Liver (tissue), 8 donors: ENCODE measurements at regions not wholly inside any gene's neighbourhood (a gene's known extent, or its start where the extent isn't known, plus 50 kb on each side); places are given as distances from the start of the nearest gene placed in this dataset.

Source experiments
- DNase-seq: peaks from one replicate; pipeline ENCODE4 v3.0.0-alpha.2; 2017; ENCODE audit warnings: low spot score
- H3K27ac ChIP-seq, 2 donors: one replicate each; pipeline ENCODE4 v1.7.0; 2013; ENCODE audit warnings: inconsistent platforms in 2 of 2, low read length in 2 of 2, control low read depth in 1 of 2, low read depth in 1 of 2, mild to moderate bottlenecking in 1 of 2
- H3K27me3 ChIP-seq, 4 donors: one replicate each; pipeline versions ENCODE4 v1.6.1 to v1.7.0; 2013; ENCODE audit warnings: low read length in 3 of 4, inconsistent platforms in 1 of 4, mild to moderate bottlenecking in 1 of 4, moderate library complexity in 1 of 4; ENCODE audit not compliant: control insufficient read depth in 4 of 4, insufficient read depth in 4 of 4
- H3K36me3 ChIP-seq, 4 donors: one replicate each; pipeline versions ENCODE4 v1.6.1 to v1.7.0; 2013; ENCODE audit warnings: low read length in 3 of 4, mild to moderate bottlenecking in 3 of 4, low read depth in 1 of 4, moderate library complexity in 1 of 4; ENCODE audit not compliant: control insufficient read depth in 4 of 4, insufficient read depth in 3 of 4
- H3K4me1 ChIP-seq, 4 donors: one replicate each; pipeline versions ENCODE4 v1.6.1 to v1.7.0; 2013; ENCODE audit warnings: low read length in 3 of 4, mild to moderate bottlenecking in 3 of 4, moderate library complexity in 1 of 4; ENCODE audit not compliant: control insufficient read depth in 4 of 4, insufficient read depth in 4 of 4
- H3K4me3 ChIP-seq, 3 donors: one replicate each; pipeline versions ENCODE4 v1.6.1 to v1.7.0; 2013; ENCODE audit warnings: low read length in 3 of 3, control low read depth in 1 of 3, low read depth in 1 of 3, mild to moderate bottlenecking in 1 of 3
- H3K9ac ChIP-seq, 2 donors: one replicate each; pipeline ENCODE4 v1.7.0; 2013; ENCODE audit warnings: low read length in 2 of 2, mild to moderate bottlenecking in 2 of 2, moderate library complexity in 2 of 2, control low read depth in 1 of 2, low read depth in 1 of 2
- H3K9me3 ChIP-seq, 4 donors: one replicate each; pipeline versions ENCODE4 v1.6.1 to v1.7.0; 2013; ENCODE audit warnings: low read length in 3 of 4; ENCODE audit not compliant: control insufficient read depth in 4 of 4
- ATF3 ChIP-seq: IDR thresholded peaks from 2 replicates; pipeline ENCODE4 v1.6.1; 2016; ENCODE audit warnings: antibody characterized with exemption
- CTCF ChIP-seq: fragments of 150-350 bp; IDR thresholded peaks from 2 replicates; pipeline ENCODE4 v1.5.1; 2017; ENCODE audit warnings: improper control_type of control experiment, low read depth, low read length; ENCODE audit not compliant: missing input control
- EGR1 ChIP-seq, 2 donors: IDR thresholded peaks; 2 replicates each; pipeline ENCODE4 v1.6.1; 2016 to 2018; ENCODE audit warnings: antibody characterized with exemption in 2 of 2, low read depth in 2 of 2
- FOXA1 ChIP-seq: IDR thresholded peaks from 2 replicates; pipeline ENCODE4 v1.6.1; 2016; ENCODE audit warnings: antibody characterized with exemption
- FOXA2 ChIP-seq: IDR thresholded peaks from 2 replicates; pipeline ENCODE4 v1.6.1; 2016; ENCODE audit warnings: antibody characterized with exemption
- GABPA ChIP-seq, 2 donors: IDR thresholded peaks in 1 of 2; conservative IDR thresholded peaks in 1 of 2; 2 replicates each; pipeline ENCODE4 v1.6.1; 2016; ENCODE audit warnings: antibody characterized with exemption in 2 of 2, mild to moderate bottlenecking in 1 of 2, moderate library complexity in 1 of 2
- HNF4A ChIP-seq, 2 donors: conservative IDR thresholded peaks; 2 replicates each; pipeline ENCODE4 v1.6.1; 2016; ENCODE audit warnings: antibody characterized with exemption in 2 of 2, mild to moderate bottlenecking in 2 of 2
- HNF4G ChIP-seq: IDR thresholded peaks from 2 replicates; pipeline ENCODE4 v1.6.1; 2016; ENCODE audit warnings: antibody characterized with exemption
- JUND ChIP-seq, 2 donors: IDR thresholded peaks; 2 replicates each; pipeline ENCODE4 v1.6.1; 2016; ENCODE audit warnings: antibody characterized with exemption in 2 of 2
- MAX ChIP-seq: IDR thresholded peaks from 2 replicates; pipeline ENCODE4 v1.6.1; 2016; ENCODE audit warnings: antibody characterized with exemption
- NR2F2 ChIP-seq: IDR thresholded peaks from 2 replicates; pipeline ENCODE4 v1.6.1; 2016; ENCODE audit warnings: antibody characterized with exemption
- RAD21 ChIP-seq, 2 donors: IDR thresholded peaks; 2 replicates each; pipeline ENCODE4 v1.6.1; 2016; ENCODE audit warnings: antibody characterized with exemption in 2 of 2, mild to moderate bottlenecking in 2 of 2
- REST ChIP-seq: IDR thresholded peaks from 2 replicates; pipeline ENCODE4 v1.6.1; 2016; ENCODE audit warnings: antibody characterized with exemption, mild to moderate bottlenecking
- RXRA ChIP-seq, 2 donors: IDR thresholded peaks; 2 replicates each; pipeline ENCODE4 v1.6.1; 2017 to 2018; ENCODE audit warnings: antibody characterized with exemption in 2 of 2, mild to moderate bottlenecking in 1 of 2
- SP1 ChIP-seq: IDR thresholded peaks from 2 replicates; pipeline ENCODE4 v1.6.1; 2018; ENCODE audit warnings: antibody characterized with exemption, mild to moderate bottlenecking
- TAF1 ChIP-seq: conservative IDR thresholded peaks from 2 replicates; pipeline ENCODE4 v1.6.1; 2016; ENCODE audit warnings: antibody characterized with exemption, mild to moderate bottlenecking
- YY1 ChIP-seq: IDR thresholded peaks from 2 replicates; pipeline ENCODE4 v1.6.1; 2016; ENCODE audit warnings: antibody characterized with exemption, mild to moderate bottlenecking
- ZBTB33 ChIP-seq: IDR thresholded peaks from 2 replicates; pipeline ENCODE4 v1.6.1; 2016; ENCODE audit warnings: antibody characterized with exemption
- WGBS: extraction: QIAGEN DNeasy Blood & Tissue Kit; methylation state at CpG from one replicate; pipeline ENCODE4 v1.1.7; 2013; 5-methylcytosine and 5-hydroxymethylcytosine counted together
- donor health status: healthy.
- donor health status: healthy.
- donor health status: healthy.
- donor health status: healthy.
- donor health status: healthy.

- TF ChIP-seq ZBTB33 (no peak), TAF1 (no peak), JUND (IDR thresholded peaks at IDR 0.05) (no peak), SP1 (no peak), FOXA1 (no peak), NR2F2 (no peak), GABPA (IDR thresholded peaks at IDR 0.05 in 1 of 2, conservative IDR thresholded peaks at IDR 0.05 in 1 of 2) (no peak), FOXA2 (no peak), RAD21 (IDR thresholded peaks at IDR 0.05) (no peak), HNF4G (no peak), RXRA (IDR thresholded peaks at IDR 0.05) (no peak), REST (no peak), CTCF (no peak), YY1 (no peak), MAX (no peak), ATF3 (no peak), HNF4A (conservative IDR thresholded peaks at IDR 0.05) (no peak), EGR1 (IDR thresholded peaks at IDR 0.05; ENCODE audit: low read depth in 2 of 2) (no peak)
- Histone ChIP-seq H3K9me3 (no peaks in the 10 kb centered on the region), H3K4me3 (no peak overlapping the region), H3K4me1 (no peaks in the 10 kb centered on the region), H3K36me3 (no peaks in the 10 kb centered on the region), H3K27me3 (peaks cover 0 to 3% (median 0%) of the 10 kb centered on the region in 4 donors), H3K9ac (no peak overlapping the region), H3K27ac (no peak overlapping the region)
- DNase-seq, result no peak
- WGBS, result 41% methylated on average over 22 of the region's 22 CpGs
Measured at GRCh38 chr16:5649762-5650743, 552.5 kb upstream of the EEF2KMT start.
